ENCODE measurements at regions not wholly inside any gene's neighbourhood (a gene's known extent, or its start where the extent isn't known, plus 50 kb on each side); places are given as distances from the start of the nearest gene placed in this dataset.

DNA sequence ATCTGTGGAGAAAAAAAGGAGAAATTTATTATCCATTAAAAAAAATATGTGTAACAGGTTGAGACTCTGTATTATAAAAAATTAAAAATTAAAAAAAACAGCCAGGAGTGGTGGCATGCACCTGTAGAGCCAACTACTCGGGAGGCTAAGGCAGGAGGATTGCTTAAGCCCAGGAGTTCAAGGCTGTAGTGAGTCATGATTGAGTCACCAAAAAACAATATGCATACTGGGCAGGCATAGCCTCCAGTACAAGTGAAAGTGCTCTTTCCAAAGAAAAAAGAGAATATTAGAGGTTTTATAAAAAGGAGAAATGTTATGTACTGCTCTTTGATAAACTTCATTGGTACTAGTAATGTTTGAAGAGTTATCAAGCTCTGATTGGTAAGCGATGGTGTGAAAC lies 647.1 kb upstream of the ZWINT start:
- Histone ChIP-seq H3K36me3 (ENCODE audit: insufficient read depth, low read length) (no peaks in the 10 kb centered on the region), H3K27ac (ENCODE audit: low read depth, low read length) (no peak overlapping the region), H3K27me3 (ENCODE audit: insufficient read depth, low read length) (no peaks in the 10 kb centered on the region), H3K4me3 (ENCODE audit: low read depth, low read length) (no peak overlapping the region), H3K79me2 (ENCODE audit: control insufficient read depth, insufficient read depth, low read length, unreplicated experiment) (no peaks in the 10 kb centered on the region), H2AFZ (ENCODE audit: low read length, unreplicated experiment) (no peak overlapping the region), H3K4me1 (ENCODE audit: control insufficient read depth, insufficient read depth, low read length, unreplicated experiment) (no peaks in the 10 kb centered on the region)

DNA sequence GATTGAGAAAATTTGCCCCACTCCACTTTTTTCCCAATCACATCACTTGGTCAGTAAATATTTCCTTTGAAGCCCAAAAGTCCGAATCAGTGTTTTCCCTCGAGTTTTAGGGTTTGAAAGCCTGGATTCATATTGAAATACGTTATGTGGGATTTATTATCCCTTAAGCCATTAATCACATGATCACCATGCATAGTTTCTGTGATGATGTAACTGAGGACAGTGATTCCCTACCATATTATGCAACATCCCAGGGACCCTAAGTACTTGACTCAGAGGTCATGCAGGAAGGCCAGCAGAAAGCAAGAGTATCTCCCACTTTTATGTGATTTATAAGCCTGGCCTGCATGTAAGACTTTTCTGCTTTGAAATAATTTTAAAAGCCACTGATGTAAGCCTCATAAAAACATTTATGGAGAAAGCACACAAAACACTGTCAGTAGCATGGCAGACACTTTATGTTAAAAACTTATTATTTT lies 630.6 kb upstream of the ZWINT start:
- Histone ChIP-seq H3K4me3 (ENCODE audit: low read depth, low read length) (no peak overlapping the region), H3K27me3 (ENCODE audit: insufficient read depth, low read length) (no peaks in the 10 kb centered on the region), H3K79me2 (ENCODE audit: control insufficient read depth, insufficient read depth, low read length, unreplicated experiment) (no peaks in the 10 kb centered on the region), H3K27ac (ENCODE audit: low read depth, low read length) (no peak overlapping the region), H2AFZ (ENCODE audit: low read length, unreplicated experiment) (no peak overlapping the region), H3K4me1 (ENCODE audit: control insufficient read depth, insufficient read depth, low read length, unreplicated experiment) (no peaks in the 10 kb centered on the region), H3K36me3 (ENCODE audit: insufficient read depth, low read length) (no peaks in the 10 kb centered on the region)

GRCh38 chr10:56975513-56975912 lies 614.5 kb upstream of the ZWINT start:
- Histone ChIP-seq H3K4me1 (ENCODE audit: control insufficient read depth, insufficient read depth, low read length, unreplicated experiment) (no peaks in the 10 kb centered on the region), H3K4me3 (ENCODE audit: low read depth, low read length) (no peak overlapping the region), H3K27me3 (ENCODE audit: insufficient read depth, low read length) (no peaks in the 10 kb centered on the region), H3K27ac (ENCODE audit: low read depth, low read length) (no peak overlapping the region), H3K79me2 (ENCODE audit: control insufficient read depth, insufficient read depth, low read length, unreplicated experiment) (no peaks in the 10 kb centered on the region), H3K36me3 (ENCODE audit: insufficient read depth, low read length) (no peaks in the 10 kb centered on the region), H2AFZ (ENCODE audit: low read length, unreplicated experiment) (no peak overlapping the region)

DNA sequence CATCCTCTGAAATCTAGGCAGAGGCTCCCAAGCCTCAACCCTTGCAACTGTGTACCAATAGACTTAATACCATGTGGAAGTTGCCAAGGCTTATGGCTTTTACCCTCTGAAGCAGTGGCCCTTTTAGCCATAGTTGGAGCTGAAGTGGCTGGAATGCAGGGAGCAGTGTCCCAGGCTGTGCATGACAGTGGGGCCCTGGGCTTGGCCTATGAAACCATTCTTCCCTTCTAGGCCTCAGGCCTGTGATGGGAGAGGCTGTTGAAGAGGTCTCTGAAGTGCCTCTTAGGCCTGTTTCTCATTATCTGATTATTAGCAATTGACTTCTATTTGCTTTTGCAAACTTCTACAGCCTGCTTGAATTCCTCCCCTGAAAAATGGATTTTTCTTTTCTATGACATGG lies 612.7 kb upstream of the ZWINT start:
- no peaks in the 10 kb centered on the region for H3K4me1 ChIP-seq (ENCODE audit: control insufficient read depth, insufficient read depth, low read length, unreplicated experiment)
- H3K79me2 ChIP-seq (ENCODE audit: control insufficient read depth, insufficient read depth, low read length, unreplicated experiment) = no peaks in the 10 kb centered on the region
- H2AFZ ChIP-seq (ENCODE audit: low read length, unreplicated experiment) = no peak overlapping the region
- H3K4me3 ChIP-seq (ENCODE audit: low read depth, low read length) = no peak overlapping the region
- no peak overlapping the region for H3K27ac ChIP-seq (ENCODE audit: low read depth, low read length)
- no peaks in the 10 kb centered on the region for H3K36me3 ChIP-seq (ENCODE audit: insufficient read depth, low read length)
- H3K27me3 ChIP-seq (ENCODE audit: insufficient read depth, low read length) = no peaks in the 10 kb centered on the region

- Histone ChIP-seq H3K4me3 (ENCODE audit: low read depth, low read length) (no peak overlapping the region), H3K4me1 (ENCODE audit: control insufficient read depth, insufficient read depth, low read length, unreplicated experiment) (no peaks in the 10 kb centered on the region), H3K27ac (ENCODE audit: low read depth, low read length) (no peak overlapping the region), H2AFZ (ENCODE audit: low read length, unreplicated experiment) (no peak overlapping the region), H3K27me3 (ENCODE audit: insufficient read depth, low read length) (no peaks in the 10 kb centered on the region), H3K79me2 (ENCODE audit: control insufficient read depth, insufficient read depth, low read length, unreplicated experiment) (no peaks in the 10 kb centered on the region), H3K36me3 (ENCODE audit: insufficient read depth, low read length) (no peaks in the 10 kb centered on the region)
These were observed 582.2 kb upstream of the ZWINT start for GRCh38 chr10:56943221-56943755.

- H2AFZ ChIP-seq (ENCODE audit: low read length, unreplicated experiment) = no peak overlapping the region
- no peaks in the 10 kb centered on the region for H3K79me2 ChIP-seq (ENCODE audit: control insufficient read depth, insufficient read depth, low read length, unreplicated experiment)
- H3K4me1 ChIP-seq (ENCODE audit: control insufficient read depth, insufficient read depth, low read length, unreplicated experiment) = no peaks in the 10 kb centered on the region
- no peaks in the 10 kb centered on the region for H3K27me3 ChIP-seq (ENCODE audit: insufficient read depth, low read length)
- H3K36me3 ChIP-seq (ENCODE audit: insufficient read depth, low read length) = no peaks in the 10 kb centered on the region
- no peak overlapping the region for H3K4me3 ChIP-seq (ENCODE audit: low read depth, low read length)
- H3K27ac ChIP-seq (ENCODE audit: low read depth, low read length) = no peak overlapping the region
These were observed 573.5 kb upstream of the ZWINT start for GRCh38 chr10:56934515-56934914.

GRCh38 chr10:56928714-56929113 lies 567.7 kb upstream of the ZWINT start:
- Histone ChIP-seq H3K36me3 (ENCODE audit: insufficient read depth, low read length) (no peaks in the 10 kb centered on the region), H2AFZ (ENCODE audit: low read length, unreplicated experiment) (no peak overlapping the region), H3K79me2 (ENCODE audit: control insufficient read depth, insufficient read depth, low read length, unreplicated experiment) (no peaks in the 10 kb centered on the region), H3K4me3 (ENCODE audit: low read depth, low read length) (no peak overlapping the region), H3K4me1 (ENCODE audit: control insufficient read depth, insufficient read depth, low read length, unreplicated experiment) (no peaks in the 10 kb centered on the region), H3K27ac (ENCODE audit: low read depth, low read length) (no peak overlapping the region), H3K27me3 (ENCODE audit: insufficient read depth, low read length) (no peaks in the 10 kb centered on the region)

DNA sequence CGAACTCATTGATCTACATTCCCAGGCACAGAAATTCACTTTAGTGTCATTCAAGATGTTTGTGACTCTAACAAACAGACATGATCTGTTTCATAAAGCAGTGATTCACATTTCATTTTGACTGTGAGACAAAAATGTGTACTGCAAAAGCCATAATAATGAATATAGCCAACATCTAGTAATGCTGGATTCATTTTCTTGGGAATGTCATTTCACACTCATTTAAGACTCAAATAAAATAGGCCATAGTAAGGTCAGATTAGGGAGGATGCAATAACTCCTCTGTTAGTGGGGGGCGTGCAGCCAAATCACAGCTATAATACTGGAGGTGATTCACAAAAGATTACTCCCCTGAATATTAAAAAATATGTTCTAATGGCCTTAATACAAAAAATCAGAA lies 566.6 kb upstream of the ZWINT start:
- no peak overlapping the region for H3K27ac ChIP-seq (ENCODE audit: low read depth, low read length)
- no peak overlapping the region for H2AFZ ChIP-seq (ENCODE audit: low read length, unreplicated experiment)
- no peaks in the 10 kb centered on the region for H3K36me3 ChIP-seq (ENCODE audit: insufficient read depth, low read length)
- no peaks in the 10 kb centered on the region for H3K27me3 ChIP-seq (ENCODE audit: insufficient read depth, low read length)
- H3K4me3 ChIP-seq (ENCODE audit: low read depth, low read length) = no peak overlapping the region
- H3K79me2 ChIP-seq (ENCODE audit: control insufficient read depth, insufficient read depth, low read length, unreplicated experiment) = no peaks in the 10 kb centered on the region
- H3K4me1 ChIP-seq (ENCODE audit: control insufficient read depth, insufficient read depth, low read length, unreplicated experiment) = no peaks in the 10 kb centered on the region

GRCh38 chr10:56920601-56921261 lies 559.7 kb upstream of the ZWINT start:
- Histone ChIP-seq H3K79me2 (ENCODE audit: control insufficient read depth, insufficient read depth, low read length, unreplicated experiment) (no peaks in the 10 kb centered on the region), H2AFZ (ENCODE audit: low read length, unreplicated experiment) (no peak overlapping the region), H3K27me3 (ENCODE audit: insufficient read depth, low read length) (no peaks in the 10 kb centered on the region), H3K4me3 (ENCODE audit: low read depth, low read length) (no peak overlapping the region), H3K36me3 (ENCODE audit: insufficient read depth, low read length) (no peaks in the 10 kb centered on the region), H3K27ac (ENCODE audit: low read depth, low read length) (no peak overlapping the region), H3K4me1 (ENCODE audit: control insufficient read depth, insufficient read depth, low read length, unreplicated experiment) (no peaks in the 10 kb centered on the region)

DNA sequence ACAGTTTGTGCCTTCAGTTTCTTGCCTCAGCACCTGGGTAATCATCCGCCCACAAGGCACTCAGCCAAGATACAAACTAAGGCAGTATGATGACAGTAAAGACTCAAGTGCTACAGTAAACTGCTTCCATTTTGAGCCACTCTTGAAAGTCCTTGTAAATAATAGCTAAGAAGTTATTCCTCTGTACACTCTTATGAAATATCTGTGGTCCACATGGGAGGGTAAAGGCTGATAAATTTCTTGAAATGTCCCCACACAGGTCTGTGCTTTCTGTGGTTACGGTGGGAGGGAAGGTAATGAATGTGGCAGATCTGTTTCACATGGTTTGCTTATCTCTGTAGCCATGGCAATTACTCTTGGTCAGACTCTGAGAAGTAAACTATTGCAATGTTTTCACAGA lies 551.0 kb upstream of the ZWINT start:
- Histone ChIP-seq H3K36me3 (ENCODE audit: insufficient read depth, low read length) (no peaks in the 10 kb centered on the region), H2AFZ (ENCODE audit: low read length, unreplicated experiment) (no peak overlapping the region), H3K27ac (ENCODE audit: low read depth, low read length) (no peak overlapping the region), H3K79me2 (ENCODE audit: control insufficient read depth, insufficient read depth, low read length, unreplicated experiment) (no peaks in the 10 kb centered on the region), H3K27me3 (ENCODE audit: insufficient read depth, low read length) (no peaks in the 10 kb centered on the region), H3K4me3 (ENCODE audit: low read depth, low read length) (no peak overlapping the region), H3K4me1 (ENCODE audit: control insufficient read depth, insufficient read depth, low read length, unreplicated experiment) (no peaks in the 10 kb centered on the region)

GRCh38 chr10:56905051-56905450 lies 544.0 kb upstream of the ZWINT start:
- H3K36me3 ChIP-seq (ENCODE audit: insufficient read depth, low read length) = no peaks in the 10 kb centered on the region
- no peaks in the 10 kb centered on the region for H3K4me1 ChIP-seq (ENCODE audit: control insufficient read depth, insufficient read depth, low read length, unreplicated experiment)
- H3K27me3 ChIP-seq (ENCODE audit: insufficient read depth, low read length) = no peaks in the 10 kb centered on the region
- no peak overlapping the region for H3K4me3 ChIP-seq (ENCODE audit: low read depth, low read length)
- H2AFZ ChIP-seq (ENCODE audit: low read length, unreplicated experiment) = no peak overlapping the region
- no peak overlapping the region for H3K27ac ChIP-seq (ENCODE audit: low read depth, low read length)
- no peaks in the 10 kb centered on the region for H3K79me2 ChIP-seq (ENCODE audit: control insufficient read depth, insufficient read depth, low read length, unreplicated experiment)

Measured in ACC112 (cell line).